GM12874 (cell line): ENCODE measurements at regions not wholly inside any gene's neighbourhood (a gene's known extent, or its start where the extent isn't known, plus 50 kb on each side); places are given as distances from the start of the nearest gene placed in this dataset.

ENCODE experiments used
- TF ChIP-seq, protein P1 (sequence below): IDR thresholded peaks from 2 replicates; pipeline ENCODE4 v1.5.1; 2011; ENCODE audit warnings: low read depth, mild to moderate bottlenecking, control low read depth, low read length, moderate library complexity; ENCODE audit not compliant: insufficient read depth

- TF ChIP-seq, protein P1, sequence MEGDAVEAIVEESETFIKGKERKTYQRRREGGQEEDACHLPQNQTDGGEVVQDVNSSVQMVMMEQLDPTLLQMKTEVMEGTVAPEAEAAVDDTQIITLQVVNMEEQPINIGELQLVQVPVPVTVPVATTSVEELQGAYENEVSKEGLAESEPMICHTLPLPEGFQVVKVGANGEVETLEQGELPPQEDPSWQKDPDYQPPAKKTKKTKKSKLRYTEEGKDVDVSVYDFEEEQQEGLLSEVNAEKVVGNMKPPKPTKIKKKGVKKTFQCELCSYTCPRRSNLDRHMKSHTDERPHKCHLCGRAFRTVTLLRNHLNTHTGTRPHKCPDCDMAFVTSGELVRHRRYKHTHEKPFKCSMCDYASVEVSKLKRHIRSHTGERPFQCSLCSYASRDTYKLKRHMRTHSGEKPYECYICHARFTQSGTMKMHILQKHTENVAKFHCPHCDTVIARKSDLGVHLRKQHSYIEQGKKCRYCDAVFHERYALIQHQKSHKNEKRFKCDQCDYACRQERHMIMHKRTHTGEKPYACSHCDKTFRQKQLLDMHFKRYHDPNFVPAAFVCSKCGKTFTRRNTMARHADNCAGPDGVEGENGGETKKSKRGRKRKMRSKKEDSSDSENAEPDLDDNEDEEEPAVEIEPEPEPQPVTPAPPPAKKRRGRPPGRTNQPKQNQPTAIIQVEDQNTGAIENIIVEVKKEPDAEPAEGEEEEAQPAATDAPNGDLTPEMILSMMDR, result no peak
Measured at GRCh38 chr5:82661933-82662332, 383.8 kb upstream of the RPS23 start.

- TF ChIP-seq, protein P1, result no peak
Measured at GRCh38 chr5:82661462-82661861, 383.3 kb upstream of the RPS23 start.

- TF ChIP-seq, protein P1, result no peak
Measured at GRCh38 chr5:82659115-82659514, 381.0 kb upstream of the RPS23 start.

DNA sequence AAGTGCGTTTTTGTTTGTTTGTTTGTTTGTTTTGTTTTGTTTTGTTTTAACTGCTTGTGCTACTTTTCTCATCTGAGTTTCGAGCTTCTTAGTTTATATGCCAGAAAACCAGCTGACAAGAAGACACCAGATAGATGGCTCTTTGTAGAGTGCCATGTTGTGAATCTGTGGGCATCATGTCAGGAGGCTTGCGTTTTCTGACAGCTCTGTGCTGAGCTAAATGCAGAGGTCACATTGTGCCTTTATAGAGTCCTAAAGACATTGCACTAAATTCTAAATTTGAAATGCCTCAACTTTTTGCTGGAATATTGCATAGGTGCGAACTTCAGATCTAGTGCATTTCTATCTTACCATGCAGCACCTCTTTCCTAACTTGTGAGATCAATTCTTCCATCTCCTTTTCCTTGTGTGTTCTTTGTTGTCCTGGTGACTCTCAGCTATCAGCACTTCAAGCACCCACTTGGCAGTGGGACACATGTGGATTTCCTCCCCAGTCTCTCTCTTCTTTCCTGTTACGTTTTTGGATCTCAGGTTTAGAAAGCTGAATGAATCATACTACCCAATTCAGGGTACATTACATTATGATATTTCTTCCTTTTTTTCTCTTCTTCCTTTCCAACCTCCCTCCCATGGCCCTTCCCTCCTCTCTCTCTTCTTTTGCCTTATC is 379.0 kb upstream of the RPS23 start:
- TF ChIP-seq, protein P1, result no peak

- TF ChIP-seq, protein P1, result no peak
Measured at GRCh38 chr5:82656341-82656761, 378.2 kb upstream of the RPS23 start.

DNA sequence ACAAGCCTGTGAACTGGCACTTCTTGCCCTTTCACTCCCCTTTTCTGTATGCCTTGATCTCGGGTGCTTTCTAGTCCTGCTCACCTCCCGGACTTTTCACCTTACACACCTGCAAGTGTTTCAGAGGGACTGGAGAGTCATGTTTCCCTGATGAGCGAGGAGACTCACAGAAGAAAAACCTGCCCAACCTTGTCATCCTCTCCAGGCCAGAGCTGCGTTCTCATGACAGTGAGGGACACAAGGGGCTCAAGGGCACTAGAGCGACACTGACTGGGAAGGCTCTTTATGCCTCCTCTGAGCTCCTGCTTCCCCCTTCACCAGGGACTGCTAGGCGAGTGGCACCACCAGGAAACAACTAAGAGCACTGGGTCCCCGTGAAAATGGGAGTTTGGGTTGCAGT is 376.9 kb upstream of the RPS23 start:
- TF ChIP-seq, protein P1, result no peak

- TF ChIP-seq, protein P1, result no peak
Measured at GRCh38 chr5:82649943-82650342, 371.8 kb upstream of the RPS23 start.
